ENCODE measurements at regions not wholly inside any gene's neighbourhood (a gene's known extent, or its start where the extent isn't known, plus 50 kb on each side); places are given as distances from the start of the nearest gene placed in this dataset.
"Not testable (repeated sequence)": the region's sequence is repeated elsewhere in the genome, so short reads cannot be mapped to it uniquely, and the experiment has no call there.

DNA sequence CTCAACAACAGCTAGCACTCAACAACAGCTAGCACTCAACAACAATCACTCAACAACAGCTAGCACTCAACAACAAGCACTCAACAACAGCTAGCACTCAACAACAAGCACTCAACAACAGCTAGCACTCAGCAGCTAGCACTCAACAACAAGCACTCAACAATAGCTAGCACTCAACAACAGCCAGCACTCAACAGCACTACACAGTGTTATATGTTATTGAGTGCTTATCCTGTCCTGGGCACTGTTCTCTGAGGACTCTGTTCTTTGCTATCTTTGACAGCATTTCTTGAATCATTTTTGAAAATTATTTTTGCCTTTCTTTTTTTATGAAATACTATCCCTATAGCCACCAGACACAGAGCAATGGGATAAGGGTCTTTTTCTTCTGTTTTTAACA lies 176.4 kb downstream of the BCL2L11 start:
- TF ChIP-seq, protein P1, sequence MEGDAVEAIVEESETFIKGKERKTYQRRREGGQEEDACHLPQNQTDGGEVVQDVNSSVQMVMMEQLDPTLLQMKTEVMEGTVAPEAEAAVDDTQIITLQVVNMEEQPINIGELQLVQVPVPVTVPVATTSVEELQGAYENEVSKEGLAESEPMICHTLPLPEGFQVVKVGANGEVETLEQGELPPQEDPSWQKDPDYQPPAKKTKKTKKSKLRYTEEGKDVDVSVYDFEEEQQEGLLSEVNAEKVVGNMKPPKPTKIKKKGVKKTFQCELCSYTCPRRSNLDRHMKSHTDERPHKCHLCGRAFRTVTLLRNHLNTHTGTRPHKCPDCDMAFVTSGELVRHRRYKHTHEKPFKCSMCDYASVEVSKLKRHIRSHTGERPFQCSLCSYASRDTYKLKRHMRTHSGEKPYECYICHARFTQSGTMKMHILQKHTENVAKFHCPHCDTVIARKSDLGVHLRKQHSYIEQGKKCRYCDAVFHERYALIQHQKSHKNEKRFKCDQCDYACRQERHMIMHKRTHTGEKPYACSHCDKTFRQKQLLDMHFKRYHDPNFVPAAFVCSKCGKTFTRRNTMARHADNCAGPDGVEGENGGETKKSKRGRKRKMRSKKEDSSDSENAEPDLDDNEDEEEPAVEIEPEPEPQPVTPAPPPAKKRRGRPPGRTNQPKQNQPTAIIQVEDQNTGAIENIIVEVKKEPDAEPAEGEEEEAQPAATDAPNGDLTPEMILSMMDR (IDR thresholded peaks at IDR 0.05 in 4 of 5, conservative IDR thresholded peaks at IDR 0.05 in 1 of 5), result not testable (repeated sequence)
- not testable (repeated sequence) for TF ChIP-seq POLR2A (IDR thresholded peaks at IDR 0.05)
